Sigmoid colon (tissue), 6 donors: ENCODE measurements at regions not wholly inside any gene's neighbourhood (a gene's known extent, or its start where the extent isn't known, plus 50 kb on each side); places are given as distances from the start of the nearest gene placed in this dataset.
"Not testable (repeated sequence)": the region's sequence is repeated elsewhere in the genome, so short reads cannot be mapped to it uniquely, and the experiment has no call there.

Experiments
- DNase-seq: peaks from one replicate; pipeline ENCODE4 v3.0.0-alpha.2; 2019
- H3K27ac ChIP-seq, 4 donors: fragments of 200-600 bp; sonication (generic); one replicate each; pipeline ENCODE4 v1.5.1; 2016 to 2019; ENCODE audit warnings: mild to moderate bottlenecking in 1 of 4
- H3K27me3 ChIP-seq, 3 donors: fragments of 200-600 bp; sonication (generic); one replicate each; pipeline ENCODE4 v1.5.1; 2019; ENCODE audit warnings: mild to moderate bottlenecking in 1 of 3
- H3K36me3 ChIP-seq, 4 donors: fragments of 200-600 bp; sonication (generic); one replicate each; pipeline ENCODE4 v1.5.1; 2016 to 2019
- H3K4me1 ChIP-seq, 4 donors: fragments of 200-600 bp; sonication (generic); one replicate each; pipeline ENCODE4 v1.5.1; 2017 to 2019
- H3K4me3 ChIP-seq, 4 donors: fragments of 200-600 bp; sonication (generic); one replicate each; pipeline ENCODE4 v1.5.1; 2017 to 2019; ENCODE audit warnings: mild to moderate bottlenecking in 2 of 4, moderate library complexity in 1 of 4
- H3K9me3 ChIP-seq, 4 donors: fragments of 200-600 bp in 3 of 4; sonication (generic) in 3 of 4; one replicate each; pipeline versions ENCODE4 v1.5.1 to v1.6.1; 2013 to 2019
- EP300 ChIP-seq, 4 donors: sonication (generic); formaldehyde crosslinking; IDR thresholded peaks; one replicate each; pipeline ENCODE4 v1.6.1; 2017; ENCODE audit warnings: antibody characterized with exemption in 4 of 4
- POLR2A ChIP-seq, 2 donors: fragments of 450-650 bp; IDR thresholded peaks; one replicate each; pipeline ENCODE4 v1.6.1; 2016; ENCODE audit warnings: antibody characterized with exemption in 2 of 2, mild to moderate bottlenecking in 2 of 2, moderate library complexity in 2 of 2
- POLR2AphosphoS5 ChIP-seq, 4 donors: sonication (generic); formaldehyde crosslinking; IDR thresholded peaks; one replicate each; pipeline ENCODE4 v1.6.1; 2017; ENCODE audit warnings: antibody characterized with exemption in 4 of 4
- WGBS, 2 donors: extraction: QIAGEN DNeasy Blood & Tissue Kit; methylation state at CpG; one replicate each; pipeline ENCODE4 v1.1.7; 2013; 5-methylcytosine and 5-hydroxymethylcytosine counted together
- intact Hi-C: fragments of 100-400 bp; cut with DNase I; formaldehyde crosslinking; loops from one replicate; pipeline ENCODE4 v1.15.1; 2023
- TF ChIP-seq, protein P1 (sequence below), 4 experiments: fragments of 450-650 bp in 3 of 4; fragments of 200-600 bp in 1 of 4; IDR thresholded peaks; one replicate each; pipeline ENCODE4 v1.5.1; 2016 to 2019; ENCODE audit warnings: antibody characterized with exemption in 4 of 4, mild to moderate bottlenecking in 3 of 4, moderate library complexity in 2 of 4
- donor health status: healthy with polysubstance abuse.
- donor health status: healthy.

GRCh38 chr9:90074316-90074962 is 469.6 kb downstream of the GADD45G start:
- Histone ChIP-seq H3K27ac (no peak overlapping the region), H3K9me3 (no peaks in the 10 kb centered on the region), H3K36me3 (no peaks in the 10 kb centered on the region), H3K4me1 (no peaks in the 10 kb centered on the region), H3K4me3 (no peak overlapping the region), H3K27me3 (no peaks in the 10 kb centered on the region)
- intact Hi-C loops, result no loop called here
- 88 to 90% methylated on average over 6 of the region's 6 CpGs for WGBS, 2 donors
- no peak for TF ChIP-seq POLR2AphosphoS5 (IDR thresholded peaks at IDR 0.05)
- no peak for TF ChIP-seq EP300 (IDR thresholded peaks at IDR 0.05)
- no peak for DNase-seq

DNA sequence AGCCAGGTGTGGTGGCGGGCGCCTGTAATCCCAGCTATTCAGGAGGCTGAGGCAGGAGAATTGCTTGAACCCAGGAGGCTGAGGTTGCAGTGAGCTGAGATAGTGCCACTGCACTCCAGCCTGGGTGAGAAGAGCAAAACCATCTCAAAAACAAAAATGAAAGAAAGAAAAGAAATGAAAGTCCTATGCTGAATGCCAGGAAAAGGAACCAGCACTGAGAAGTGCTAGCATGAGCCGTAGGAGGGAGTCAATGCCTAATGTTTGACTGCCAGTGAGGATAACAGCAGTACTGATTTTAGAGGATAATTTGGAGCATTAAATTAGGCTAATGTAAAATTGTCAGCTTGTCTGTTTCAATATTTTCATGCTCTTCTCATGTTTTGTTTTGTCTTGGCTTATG is 472.8 kb downstream of the GADD45G start:
- H3K27ac ChIP-seq, intact Hi-C loops: not testable (repeated sequence)
- 79 to 92% methylated on average over 3 of the region's 3 CpGs for WGBS, 2 donors

GRCh38 chr9:90078988-90079421 is 474.2 kb downstream of the GADD45G start:
- Histone ChIP-seq H3K4me3 (no peak overlapping the region), H3K27ac (no peak overlapping the region), H3K27me3 (no peaks in the 10 kb centered on the region), H3K4me1 (no peaks in the 10 kb centered on the region), H3K36me3 (no peaks in the 10 kb centered on the region), H3K9me3 (no peaks in the 10 kb centered on the region)
- WGBS, 2 donors, result 55 to 78% methylated on average over 4 of the region's 4 CpGs
- no peak for DNase-seq
- intact Hi-C loops, result no loop called here
- no peak for TF ChIP-seq EP300 (IDR thresholded peaks at IDR 0.05)
- TF ChIP-seq POLR2AphosphoS5 (IDR thresholded peaks at IDR 0.05), result no peak
- TF ChIP-seq POLR2A (IDR thresholded peaks at IDR 0.05), result no peak
- TF ChIP-seq, protein P1, sequence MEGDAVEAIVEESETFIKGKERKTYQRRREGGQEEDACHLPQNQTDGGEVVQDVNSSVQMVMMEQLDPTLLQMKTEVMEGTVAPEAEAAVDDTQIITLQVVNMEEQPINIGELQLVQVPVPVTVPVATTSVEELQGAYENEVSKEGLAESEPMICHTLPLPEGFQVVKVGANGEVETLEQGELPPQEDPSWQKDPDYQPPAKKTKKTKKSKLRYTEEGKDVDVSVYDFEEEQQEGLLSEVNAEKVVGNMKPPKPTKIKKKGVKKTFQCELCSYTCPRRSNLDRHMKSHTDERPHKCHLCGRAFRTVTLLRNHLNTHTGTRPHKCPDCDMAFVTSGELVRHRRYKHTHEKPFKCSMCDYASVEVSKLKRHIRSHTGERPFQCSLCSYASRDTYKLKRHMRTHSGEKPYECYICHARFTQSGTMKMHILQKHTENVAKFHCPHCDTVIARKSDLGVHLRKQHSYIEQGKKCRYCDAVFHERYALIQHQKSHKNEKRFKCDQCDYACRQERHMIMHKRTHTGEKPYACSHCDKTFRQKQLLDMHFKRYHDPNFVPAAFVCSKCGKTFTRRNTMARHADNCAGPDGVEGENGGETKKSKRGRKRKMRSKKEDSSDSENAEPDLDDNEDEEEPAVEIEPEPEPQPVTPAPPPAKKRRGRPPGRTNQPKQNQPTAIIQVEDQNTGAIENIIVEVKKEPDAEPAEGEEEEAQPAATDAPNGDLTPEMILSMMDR (IDR thresholded peaks at IDR 0.05), result no peak

More for the DNA sequence above, 472.8 kb downstream of the GADD45G start:
- H3K27me3 ChIP-seq, H3K9me3 ChIP-seq, H3K4me1 ChIP-seq, H3K36me3 ChIP-seq, DNase-seq, H3K4me3 ChIP-seq: not testable (repeated sequence)

- Histone ChIP-seq H3K27me3 (no peaks in the 10 kb centered on the region), H3K27ac (no peak overlapping the region), H3K9me3 (no peaks in the 10 kb centered on the region), H3K36me3 (no peaks in the 10 kb centered on the region), H3K4me3 (no peak overlapping the region), H3K4me1 (peaks cover 0 to 9% (median 0%) of the 10 kb centered on the region in 4 donors)
- WGBS, 2 donors, result 50 to 73% methylated on average over 4 of the region's 4 CpGs
- DNase-seq, result no peak
- TF ChIP-seq POLR2AphosphoS5 (IDR thresholded peaks at IDR 0.05), result no peak
- TF ChIP-seq, protein P1 (IDR thresholded peaks at IDR 0.05), result no peak
- no peak for TF ChIP-seq EP300 (IDR thresholded peaks at IDR 0.05)
- no peak for TF ChIP-seq POLR2A (IDR thresholded peaks at IDR 0.05)
- intact Hi-C loops, result no loop called here
These were observed 480.8 kb downstream of the GADD45G start for GRCh38 chr9:90085633-90086032.

GRCh38 chr9:90086101-90086511 is 481.3 kb downstream of the GADD45G start:
- Histone ChIP-seq H3K27me3 (no peaks in the 10 kb centered on the region), H3K9me3 (no peaks in the 10 kb centered on the region), H3K27ac (no peak overlapping the region), H3K36me3 (no peaks in the 10 kb centered on the region), H3K4me1 (peaks cover 0 to 9% (median 0%) of the 10 kb centered on the region in 4 donors), H3K4me3 (no peak overlapping the region)
- 6 to 34% methylated on average over 2 of the region's 2 CpGs for WGBS, 2 donors
- DNase-seq, result no peak
- intact Hi-C loops, result no loop called here
- TF ChIP-seq, protein P1 (IDR thresholded peaks at IDR 0.05), result no peak
- no peak for TF ChIP-seq POLR2A (IDR thresholded peaks at IDR 0.05)
- no peak for TF ChIP-seq EP300 (IDR thresholded peaks at IDR 0.05)
- TF ChIP-seq POLR2AphosphoS5 (IDR thresholded peaks at IDR 0.05), result no peak

DNA sequence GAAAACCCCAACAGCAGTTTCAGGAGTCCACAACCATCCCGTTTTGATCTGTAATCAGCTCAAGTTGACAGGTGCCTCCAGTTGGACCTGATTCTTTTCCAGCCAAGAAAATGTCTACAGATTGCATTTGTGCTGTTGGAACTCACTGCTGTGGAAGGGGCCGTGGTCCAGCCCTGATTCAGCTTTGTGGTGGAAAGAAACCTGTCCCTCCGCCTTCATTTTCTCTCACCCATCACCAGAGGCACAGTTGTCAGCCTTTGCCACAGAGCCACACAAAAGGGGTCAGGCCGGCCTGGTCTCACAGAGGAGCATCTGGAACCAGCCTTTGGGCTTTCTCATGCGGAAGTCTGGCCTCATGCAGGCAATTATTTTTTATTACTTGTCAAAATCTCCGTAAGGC is 483.6 kb downstream of the GADD45G start:
- intact Hi-C loops, result no loop called here

More for the DNA sequence above, 483.6 kb downstream of the GADD45G start:
- 72 to 77% methylated on average over 6 of the region's 6 CpGs for WGBS, 2 donors
- TF ChIP-seq POLR2A (IDR thresholded peaks at IDR 0.05), result no peak
- no peak for TF ChIP-seq EP300 (IDR thresholded peaks at IDR 0.05)
- TF ChIP-seq POLR2AphosphoS5 (IDR thresholded peaks at IDR 0.05), result no peak
- TF ChIP-seq, protein P1 (IDR thresholded peaks at IDR 0.05), result no peak
- H3K36me3 ChIP-seq, result no peaks in the 10 kb centered on the region
- DNase-seq, result no peak
- H3K9me3 ChIP-seq, result no peaks in the 10 kb centered on the region
- no peak overlapping the region for H3K4me3 ChIP-seq
- H3K4me1 ChIP-seq, result peaks cover 0 to 9% (median 0%) of the 10 kb centered on the region in 4 donors
- no peak overlapping the region for H3K27ac ChIP-seq
- H3K27me3 ChIP-seq, result no peaks in the 10 kb centered on the region
